K562 (cell line): ENCODE measurements at regions not wholly inside any gene's neighbourhood (a gene's known extent, or its start where the extent isn't known, plus 50 kb on each side); places are given as distances from the start of the nearest gene placed in this dataset.

Source experiments
- BHLHE40 ChIP-seq: IDR thresholded peaks from 2 replicates; pipeline ENCODE4 v1.6.1; 2011; ENCODE audit warnings: low read length, improper control_type of control experiment
- CTCF ChIP-seq, 3 experiments: IDR thresholded peaks in 2 of 3; conservative IDR thresholded peaks in 1 of 3; 2 replicates each; pipeline ENCODE4 v1.5.1; 2011 to 2012; ENCODE audit warnings: low read length in 3 of 3, mild to moderate bottlenecking in 3 of 3, control low read depth in 2 of 3, improper control_type of control experiment in 1 of 3, inconsistent platforms in 1 of 3, low read depth in 1 of 3, mixed read lengths in 1 of 3, moderate library complexity in 1 of 3; ENCODE audit not compliant: insufficient read depth in 2 of 3
- HMGXB4 ChIP-seq: sonication (generic); formaldehyde crosslinking; IDR thresholded peaks from 2 replicates; pipeline ENCODE4 v1.8.1; 2023; ENCODE audit warnings: mild to moderate bottlenecking, missing genetic modification reagents
- RAD21 ChIP-seq, 2 experiments: fragments of 250-450 bp in 1 of 2; fragments of 450-650 bp in 1 of 2; sonication (Bioruptor Pico) in 1 of 2; formaldehyde crosslinking in 1 of 2; IDR thresholded peaks in 1 of 2; conservative IDR thresholded peaks in 1 of 2; 2 replicates each; pipeline versions ENCODE4 v1.4.0 to v1.8.0; 2020 to 2022; ENCODE audit warnings: mild to moderate bottlenecking in 2 of 2, moderate library complexity in 1 of 2
- RCOR1 ChIP-seq, 2 experiments: IDR thresholded peaks; 2 replicates each; pipeline ENCODE4 v1.6.1; 2012; ENCODE audit warnings: low read depth in 2 of 2, low read length in 2 of 2, borderline replicate concordance in 1 of 2, improper control_type of control experiment in 1 of 2
- SETDB1 ChIP-seq: IDR thresholded peaks from one replicate; pipeline ENCODE4 v1.6.1; 2012; ENCODE audit warnings: low read length, control low read depth, inconsistent platforms
- SRSF9 ChIP-seq: fragments of 200-400 bp; formaldehyde crosslinking; IDR thresholded peaks from 2 replicates; pipeline ENCODE4 v1.6.1; 2017; ENCODE audit warnings: low read depth, low read length, borderline replicate concordance

GRCh38 chr5:2207416-2208238, 324.9 kb upstream of the IRX4 start:
- peak; percentile 52 to 59 (median 58); a peak in 5 of 6 replicates for TF ChIP-seq CTCF (IDR thresholded peaks at IDR 0.05 in 2 of 3, conservative IDR thresholded peaks at IDR 0.05 in 1 of 3; ENCODE audit: insufficient read depth in 2 of 3, low read depth in 1 of 3, low read length in 3 of 3)
- peak in 1 of 2 experiments; percentile 56; a peak in 2 of 4 replicates for TF ChIP-seq RAD21 (CRISPR knock-in tag; conservative IDR thresholded peaks at IDR 0.05 in 1 of 2, IDR thresholded peaks at IDR 0.05 in 1 of 2)
- TF ChIP-seq SETDB1 = no peak
- no peak for TF ChIP-seq HMGXB4
- no peak for TF ChIP-seq BHLHE40
- TF ChIP-seq RCOR1 (IDR thresholded peaks at IDR 0.05; ENCODE audit: borderline replicate concordance in 1 of 2, low read depth in 2 of 2, low read length in 2 of 2) = no peak; a peak in 1 of 4 replicates
- TF ChIP-seq SRSF9 = no peak
